Coronary artery (tissue), 2 donors: ENCODE measurements at regions not wholly inside any gene's neighbourhood (a gene's known extent, or its start where the extent isn't known, plus 50 kb on each side); places are given as distances from the start of the nearest gene placed in this dataset.

Experiments
- DNase-seq: peaks from one replicate; pipeline ENCODE4 v3.0.0-alpha.2; 2017; ENCODE audit warnings: low spot score
- H3K27ac ChIP-seq, 2 donors: fragments of 200-600 bp; sonication (generic); one replicate each; pipeline ENCODE4 v1.5.1; 2016 to 2019
- H3K4me3 ChIP-seq: fragments of 200-600 bp; sonication (generic); 2 replicates; pipeline ENCODE4 v1.5.1; 2016; ENCODE audit warnings: mild to moderate bottlenecking, moderate library complexity
- TF ChIP-seq, protein P1 (sequence below): fragments of 200-600 bp; sonication (generic); IDR thresholded peaks from one replicate; pipeline ENCODE4 v1.5.1; 2019; ENCODE audit warnings: antibody characterized with exemption

DNA sequence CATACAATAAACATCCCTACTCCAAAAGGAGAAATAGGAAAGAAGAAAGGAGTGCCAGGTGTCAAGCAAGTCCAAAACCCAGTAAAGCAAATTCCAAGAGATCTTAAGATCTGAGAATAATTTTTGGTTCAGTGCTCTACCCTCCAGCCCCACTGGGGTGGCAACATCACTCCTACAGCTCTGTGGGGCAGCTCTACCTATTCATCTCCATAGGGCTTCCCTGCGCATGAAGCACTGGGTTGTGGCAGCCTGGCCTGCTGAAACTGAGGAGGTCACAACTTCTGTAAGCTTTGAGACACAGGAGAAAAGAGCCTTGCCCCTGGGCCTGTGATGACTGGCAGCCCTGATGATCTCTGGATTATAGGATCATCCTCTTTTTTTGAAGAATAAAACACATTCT is 378.2 kb upstream of the SOX14 start:
- H3K4me3 ChIP-seq, result no peak overlapping the region
- no peak for DNase-seq
- H3K27ac ChIP-seq, result no peak overlapping the region
- TF ChIP-seq, protein P1, sequence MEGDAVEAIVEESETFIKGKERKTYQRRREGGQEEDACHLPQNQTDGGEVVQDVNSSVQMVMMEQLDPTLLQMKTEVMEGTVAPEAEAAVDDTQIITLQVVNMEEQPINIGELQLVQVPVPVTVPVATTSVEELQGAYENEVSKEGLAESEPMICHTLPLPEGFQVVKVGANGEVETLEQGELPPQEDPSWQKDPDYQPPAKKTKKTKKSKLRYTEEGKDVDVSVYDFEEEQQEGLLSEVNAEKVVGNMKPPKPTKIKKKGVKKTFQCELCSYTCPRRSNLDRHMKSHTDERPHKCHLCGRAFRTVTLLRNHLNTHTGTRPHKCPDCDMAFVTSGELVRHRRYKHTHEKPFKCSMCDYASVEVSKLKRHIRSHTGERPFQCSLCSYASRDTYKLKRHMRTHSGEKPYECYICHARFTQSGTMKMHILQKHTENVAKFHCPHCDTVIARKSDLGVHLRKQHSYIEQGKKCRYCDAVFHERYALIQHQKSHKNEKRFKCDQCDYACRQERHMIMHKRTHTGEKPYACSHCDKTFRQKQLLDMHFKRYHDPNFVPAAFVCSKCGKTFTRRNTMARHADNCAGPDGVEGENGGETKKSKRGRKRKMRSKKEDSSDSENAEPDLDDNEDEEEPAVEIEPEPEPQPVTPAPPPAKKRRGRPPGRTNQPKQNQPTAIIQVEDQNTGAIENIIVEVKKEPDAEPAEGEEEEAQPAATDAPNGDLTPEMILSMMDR, result no peak

DNA sequence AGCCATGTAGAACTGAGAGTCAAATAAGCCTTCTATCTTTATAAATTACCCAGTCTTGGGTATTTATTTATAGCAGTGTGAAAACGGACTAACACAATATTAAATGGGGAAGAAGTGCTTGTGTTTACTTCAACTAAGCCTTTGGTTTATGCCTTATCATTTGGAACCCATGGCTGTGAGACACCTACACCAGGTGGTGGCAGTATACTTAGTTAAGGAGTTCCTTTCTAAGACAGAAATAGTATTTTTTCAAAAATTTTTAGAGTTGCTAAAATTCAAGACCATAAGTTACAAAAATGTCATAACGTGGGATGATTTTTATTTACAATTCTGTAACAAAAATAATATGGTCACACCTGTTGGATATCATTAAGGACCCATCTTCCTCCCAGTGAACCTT is 354.5 kb upstream of the SOX14 start:
- Histone ChIP-seq H3K4me3 (no peak overlapping the region), H3K27ac (no peak overlapping the region)
- TF ChIP-seq, protein P1, result no peak
- no peak for DNase-seq

DNA sequence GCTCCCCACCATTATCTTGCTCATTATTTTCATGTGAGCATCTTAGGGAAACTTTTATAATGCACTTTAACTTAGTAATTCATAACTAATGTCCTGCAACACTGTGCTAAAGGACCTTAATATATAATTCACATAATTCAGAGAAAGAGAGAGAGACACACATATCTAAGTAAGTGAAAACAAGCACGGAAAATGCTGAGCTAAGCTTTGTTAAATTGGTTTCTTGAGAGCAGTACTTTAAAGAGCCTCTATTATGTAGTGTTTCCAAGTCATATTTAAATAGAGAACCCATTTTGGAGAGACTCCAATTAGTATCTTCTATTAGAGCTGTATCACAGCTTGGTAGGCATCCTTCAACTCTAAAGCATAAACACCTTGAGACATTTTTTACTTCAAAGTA is 354.1 kb upstream of the SOX14 start:
- Histone ChIP-seq H3K27ac (no peak overlapping the region), H3K4me3 (no peak overlapping the region)
- TF ChIP-seq, protein P1, result no peak
- no peak for DNase-seq

DNA sequence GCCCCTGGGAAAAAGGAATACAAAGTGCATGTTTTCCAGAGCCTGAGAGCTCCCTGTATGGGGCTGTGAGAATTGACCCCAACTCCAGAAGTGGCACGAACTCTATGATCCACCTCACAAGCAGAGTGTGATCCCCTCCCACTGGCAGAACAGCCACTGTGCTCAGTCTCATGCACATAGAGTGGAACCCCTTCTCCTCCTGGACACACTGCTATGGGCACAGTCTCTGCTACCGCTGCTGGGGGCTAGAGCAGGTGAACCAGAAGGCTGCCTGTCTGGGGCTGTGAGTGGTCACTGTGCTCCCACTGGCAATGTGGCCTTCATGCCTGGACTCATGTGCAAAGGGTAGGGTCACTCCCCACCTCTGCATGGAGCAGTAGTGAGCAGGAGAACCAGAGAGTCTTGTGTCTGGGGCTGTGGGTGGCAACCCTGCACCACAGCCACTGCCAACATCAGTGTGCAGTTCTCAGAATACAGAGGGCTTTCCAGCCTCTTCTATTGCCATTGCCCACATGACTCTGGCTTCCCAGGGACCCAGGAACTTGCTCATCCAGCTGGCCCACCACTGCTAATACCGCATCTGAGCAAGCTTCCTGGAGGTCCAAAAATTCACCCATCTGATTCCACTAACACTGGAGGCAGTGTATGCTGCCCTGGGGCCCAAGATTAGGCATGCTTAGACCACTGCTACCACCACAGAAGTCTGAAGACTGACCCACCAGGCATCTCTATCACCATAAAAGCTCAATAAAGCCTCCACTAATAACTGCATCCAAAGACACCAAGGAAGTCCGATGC is 343.7 kb upstream of the SOX14 start:
- H3K4me3 ChIP-seq, result no peak overlapping the region
- DNase-seq, result no peak
- no peak overlapping the region for H3K27ac ChIP-seq
- TF ChIP-seq, protein P1, result no peak

DNA sequence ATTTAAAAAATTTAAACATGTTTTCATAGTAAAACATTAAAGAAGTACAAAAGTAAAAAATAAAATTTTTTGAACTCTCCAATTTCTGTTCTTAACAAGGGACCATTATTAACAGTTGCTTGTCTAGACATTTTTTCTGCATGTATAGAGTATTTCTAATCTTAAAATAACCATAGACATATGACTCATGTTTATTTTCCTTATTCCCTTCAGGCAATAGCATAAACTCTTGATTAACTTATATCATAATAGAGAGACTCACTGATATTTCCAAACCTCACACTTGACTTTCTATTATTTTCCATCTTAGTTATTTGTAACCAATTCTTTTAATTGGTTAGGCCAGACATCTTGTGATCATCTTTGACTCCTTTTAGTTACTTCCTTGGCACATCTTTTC is 325.6 kb upstream of the SOX14 start:
- no peak overlapping the region for H3K27ac ChIP-seq
- TF ChIP-seq, protein P1, result no peak
- no peak for DNase-seq
- no peak overlapping the region for H3K4me3 ChIP-seq

DNA sequence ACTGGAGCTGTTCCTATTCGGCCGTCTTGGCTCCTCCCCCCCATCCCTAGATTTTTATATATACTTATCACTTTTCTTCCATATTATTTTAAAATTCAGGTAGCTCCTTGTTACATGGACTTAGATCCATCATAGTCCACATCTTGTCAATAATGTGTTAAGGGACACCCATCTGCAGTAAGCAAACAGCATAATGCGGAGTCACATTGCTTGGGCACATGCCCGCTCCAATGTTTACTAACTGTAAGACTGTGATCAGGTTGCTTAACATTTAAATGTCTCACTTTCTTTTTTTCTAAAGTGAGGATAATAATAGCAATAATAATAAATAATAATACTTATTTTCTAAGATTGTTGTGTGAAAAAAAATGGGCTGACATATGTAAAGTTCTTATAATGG is 303.2 kb upstream of the SOX14 start:
- Histone ChIP-seq H3K4me3 (no peak overlapping the region), H3K27ac (no peak overlapping the region)
- DNase-seq, result no peak
- TF ChIP-seq, protein P1, result no peak

DNA sequence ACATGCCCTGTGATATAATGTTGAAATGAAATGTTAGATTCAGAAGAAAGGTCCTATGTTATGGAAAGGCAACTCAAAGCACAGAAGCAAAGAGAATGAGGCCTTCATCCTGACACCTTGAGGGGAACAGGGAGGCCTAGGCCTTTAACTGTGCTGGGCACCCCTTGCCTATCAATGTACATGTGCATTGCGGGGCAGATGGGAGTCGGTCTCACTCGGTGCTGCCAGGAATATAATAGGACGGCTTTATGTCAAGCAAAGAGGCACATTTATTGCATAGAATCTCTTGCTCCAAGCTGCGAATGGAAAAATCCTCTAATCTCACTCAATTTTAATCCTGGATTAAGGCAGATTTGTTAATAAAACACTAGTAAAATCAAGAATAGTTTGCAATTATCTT is 301.0 kb upstream of the SOX14 start:
- no peak overlapping the region for H3K4me3 ChIP-seq
- no peak overlapping the region for H3K27ac ChIP-seq
- TF ChIP-seq, protein P1, result no peak
- DNase-seq, result no peak
